ENCODE measurements at regions not wholly inside any gene's neighbourhood (a gene's known extent, or its start where the extent isn't known, plus 50 kb on each side); places are given as distances from the start of the nearest gene placed in this dataset.

DNA sequence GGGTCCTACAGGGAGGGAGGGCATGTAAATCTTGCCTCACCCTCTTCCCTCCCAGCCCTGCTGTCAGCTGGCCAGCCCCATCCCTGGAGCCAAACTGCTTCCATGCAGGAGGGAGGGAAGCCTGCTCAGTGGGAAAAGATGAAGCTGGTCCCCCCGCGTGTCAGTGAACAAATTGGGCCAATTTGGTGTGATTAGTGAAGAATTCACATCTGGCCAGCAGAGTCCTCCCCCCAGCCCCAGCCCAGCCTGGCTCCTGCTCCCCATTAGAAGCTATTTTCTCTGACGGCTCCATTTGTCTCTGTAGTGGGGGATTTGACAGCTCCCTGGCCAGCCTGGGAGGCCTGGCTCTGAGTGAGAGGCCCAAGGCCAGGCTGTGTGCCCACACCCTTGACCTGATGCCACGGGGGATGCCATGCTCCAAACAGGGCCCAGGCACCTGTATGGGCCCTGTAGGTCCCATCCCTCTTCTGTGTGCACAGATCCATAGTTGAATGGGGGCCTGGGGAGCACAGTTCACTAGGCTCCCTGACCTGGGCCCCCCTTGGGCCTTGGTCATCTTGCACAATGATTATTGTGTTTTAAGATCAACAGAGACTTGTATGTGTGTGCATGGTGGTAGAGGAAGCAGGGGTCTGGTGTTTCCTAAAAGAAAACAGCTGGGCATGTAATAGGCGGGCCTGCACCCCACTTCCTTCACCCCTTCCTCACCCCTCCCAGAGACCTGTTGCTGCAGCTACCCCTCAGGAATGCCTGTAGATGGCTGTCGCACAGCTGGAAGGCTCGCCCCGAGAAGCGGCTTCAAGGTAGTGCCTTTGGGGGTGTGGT is 50.7 kb upstream of the TAC4 start:
- in situ Hi-C loops (cut with HindIII; ENCODE audit: low sequenced_read_pairs), result no loop called here

DNA sequence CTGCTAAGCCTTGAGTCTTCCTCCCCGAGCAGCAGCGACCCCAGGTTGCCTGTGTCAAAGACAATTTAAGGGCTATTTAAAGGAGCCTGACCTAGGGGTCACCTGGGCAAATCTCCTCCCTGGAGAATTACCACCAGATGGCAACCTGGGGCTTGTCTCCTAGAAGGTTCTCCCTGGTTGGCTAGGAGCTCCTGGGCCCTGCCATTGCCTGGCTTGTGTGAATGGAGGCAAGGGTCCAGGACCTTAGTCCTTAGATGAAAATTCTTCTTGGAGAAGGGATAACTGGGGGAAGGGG is 51.3 kb upstream of the TAC4 start:
- in situ Hi-C loops (cut with HindIII; ENCODE audit: low sequenced_read_pairs), result no loop called here

DNA sequence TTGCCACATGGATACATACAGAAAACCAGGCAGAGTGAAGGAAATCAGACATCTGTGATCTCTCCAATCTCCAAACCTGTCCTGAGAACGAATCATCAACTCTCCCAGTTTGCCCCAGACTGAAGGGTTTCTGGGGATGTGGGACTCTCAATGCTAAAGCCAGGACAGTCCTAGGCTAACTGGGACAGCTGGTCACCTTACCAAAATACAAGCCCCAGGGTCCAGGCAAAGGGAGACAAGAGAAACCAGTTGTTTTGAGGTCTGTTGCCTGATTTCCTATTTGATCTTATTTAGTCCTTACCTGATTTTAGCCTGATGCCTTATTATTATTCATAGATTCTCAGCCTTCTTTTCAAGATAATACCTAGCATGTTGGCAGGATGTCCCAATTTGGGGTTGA is 51.7 kb upstream of the TAC4 start:
- in situ Hi-C loops (cut with HindIII; ENCODE audit: low sequenced_read_pairs), result no loop called here

DNA sequence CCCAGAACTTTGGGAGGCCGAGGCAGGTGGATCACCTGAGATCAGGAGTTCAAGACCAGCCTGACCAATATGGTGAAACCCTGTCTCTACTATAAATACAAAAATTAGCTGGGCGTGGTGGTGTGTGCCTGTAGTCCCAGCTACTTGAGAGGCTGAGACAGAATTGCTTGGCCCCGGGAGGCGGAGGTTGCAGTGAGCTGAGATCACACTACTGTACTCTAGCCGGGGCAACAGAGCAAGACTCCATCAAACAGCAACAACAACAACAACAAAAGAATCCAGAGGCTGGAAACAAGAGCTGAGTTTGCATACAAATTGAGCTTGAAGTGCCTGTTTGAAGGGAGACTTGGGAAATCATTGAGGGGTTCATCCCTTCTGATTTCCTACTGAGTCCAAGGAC is 52.9 kb upstream of the TAC4 start:
- in situ Hi-C loops (cut with HindIII; ENCODE audit: low sequenced_read_pairs), result loop anchor here (5.0 to 25.0 kb wide), 2 partner anchors 96 to 436 kb away; partner anchors contain the start of genes DLX3 and XYLT2

DNA sequence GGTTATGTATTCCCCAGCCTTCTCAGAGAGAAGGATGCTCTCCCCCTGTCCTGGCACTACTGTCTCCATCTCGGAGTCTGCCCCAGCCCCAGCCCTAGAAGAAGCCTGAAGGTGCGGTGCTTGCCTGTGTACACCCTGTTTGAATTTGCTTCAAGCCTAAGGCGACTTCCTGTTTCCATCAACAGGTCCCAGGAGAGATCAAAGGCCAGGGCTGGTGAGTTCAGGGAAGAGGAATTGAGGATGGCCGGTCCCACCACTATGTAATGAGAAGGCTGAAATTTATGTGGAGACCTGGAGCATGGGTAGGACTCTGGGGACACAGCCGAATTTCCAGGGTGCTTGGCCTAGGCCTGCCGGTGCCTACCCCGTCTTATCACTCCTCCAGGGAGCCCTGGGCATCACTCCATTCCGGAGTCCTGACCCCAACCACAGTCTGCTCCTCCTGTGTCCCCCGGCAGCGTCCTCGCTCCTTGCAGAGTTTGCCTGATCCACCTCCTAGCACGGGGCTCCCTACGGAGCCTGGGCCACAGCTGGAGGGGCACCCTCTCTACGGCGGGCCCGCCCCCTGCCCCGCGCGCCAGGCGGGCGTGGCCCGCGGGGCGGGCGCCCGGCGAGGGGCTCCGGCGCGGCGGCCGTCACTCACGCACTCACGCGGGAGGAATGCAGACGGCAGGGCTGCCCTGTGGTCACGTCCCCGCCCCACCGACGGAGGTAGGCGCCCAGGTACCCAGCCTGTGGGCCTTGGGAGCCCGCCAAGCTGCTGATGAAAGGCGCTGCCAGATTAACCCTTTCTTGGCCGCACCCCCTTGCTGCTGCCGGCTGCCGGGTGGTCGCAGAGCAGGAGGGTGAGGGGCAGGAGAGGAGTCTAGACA is 53.8 kb upstream of the TAC4 start:
- in situ Hi-C loops (cut with HindIII; ENCODE audit: low sequenced_read_pairs), result loop anchor here (5.0 to 25.0 kb wide), 2 partner anchors 96 to 436 kb away; partner anchors contain the start of genes DLX3 and XYLT2

DNA sequence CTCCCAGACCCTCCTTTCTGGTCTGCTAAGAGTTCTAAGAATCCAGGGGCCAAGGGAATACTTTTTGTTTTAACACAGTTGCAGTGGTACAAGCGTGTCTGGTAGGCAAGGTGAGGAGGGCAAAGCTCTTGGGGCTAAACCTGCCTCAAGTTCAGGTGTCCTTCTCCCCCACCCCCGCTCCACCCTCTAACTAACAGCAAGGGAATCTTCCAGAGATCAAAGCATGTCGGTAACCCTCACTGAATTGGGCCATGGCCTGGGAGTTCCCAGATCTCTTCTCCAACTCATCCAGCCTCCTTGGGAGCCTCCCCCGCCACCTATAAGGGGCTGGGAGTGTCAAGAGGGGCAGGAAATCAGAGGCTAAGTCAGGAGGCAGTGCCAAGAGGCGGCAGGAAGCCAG is 55.7 kb upstream of the TAC4 start:
- in situ Hi-C loops (cut with HindIII; ENCODE audit: low sequenced_read_pairs), result loop anchor here (5.0 to 25.0 kb wide), 2 partner anchors 94 to 434 kb away; partner anchors contain the start of genes DLX3 and XYLT2

DNA sequence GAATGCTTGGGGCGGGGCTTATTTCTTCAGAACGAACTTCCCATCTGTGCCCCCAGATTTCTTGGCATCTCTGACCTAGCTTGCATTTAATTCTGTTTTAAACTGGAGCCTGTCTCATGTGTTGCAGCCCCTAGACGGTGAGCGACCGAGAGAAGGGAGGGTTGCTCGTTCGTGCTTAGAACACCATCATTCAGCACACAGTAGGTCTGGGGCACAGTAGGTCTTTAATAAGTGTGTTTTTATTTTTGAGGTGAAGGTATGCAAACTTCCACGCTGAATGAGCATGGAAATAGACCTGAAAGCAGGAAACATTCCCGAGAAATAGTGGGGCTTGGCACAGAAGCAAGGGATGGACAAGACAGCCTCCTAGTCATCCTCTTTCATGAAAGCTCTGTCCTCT is 57.0 kb upstream of the TAC4 start:
- in situ Hi-C loops (cut with HindIII; ENCODE audit: low sequenced_read_pairs), result loop anchor here (5.0 to 25.0 kb wide), 2 partner anchors 92 to 432 kb away; partner anchors contain the start of genes DLX3 and XYLT2

DNA sequence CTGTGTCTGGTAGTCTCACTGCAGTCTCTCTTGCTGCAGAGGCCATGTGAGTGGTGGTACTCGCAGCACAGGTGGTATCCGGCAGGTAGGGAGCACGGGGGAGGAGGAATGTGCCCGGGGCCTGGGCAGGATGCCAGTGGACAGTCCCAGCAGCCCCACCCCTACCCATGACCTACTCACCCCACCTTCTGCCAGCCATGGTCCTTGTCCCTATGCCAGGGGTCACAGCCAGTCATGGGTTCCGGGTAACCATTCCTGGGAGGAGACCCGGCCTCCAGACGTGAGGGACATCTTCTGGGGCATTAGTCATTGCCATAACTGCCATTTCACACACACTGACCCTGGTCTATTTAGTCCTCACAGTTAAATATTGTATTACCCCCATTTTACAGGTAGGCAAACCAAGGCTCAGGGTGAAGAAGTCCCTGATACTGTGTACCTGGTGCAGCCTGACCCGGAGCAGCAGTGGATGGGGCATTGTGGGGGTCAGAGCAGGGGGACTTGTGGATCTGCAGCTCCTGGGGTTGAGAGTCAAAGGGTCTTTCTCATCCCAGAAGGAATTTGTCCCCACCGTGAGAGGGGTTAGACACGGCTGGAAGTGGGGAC is 58.8 kb upstream of the TAC4 start:
- in situ Hi-C loops (cut with HindIII; ENCODE audit: low sequenced_read_pairs), result loop anchor here (25.0 kb wide), 1 partner anchor 431 kb away; the partner anchor contains the start of gene XYLT2

DNA sequence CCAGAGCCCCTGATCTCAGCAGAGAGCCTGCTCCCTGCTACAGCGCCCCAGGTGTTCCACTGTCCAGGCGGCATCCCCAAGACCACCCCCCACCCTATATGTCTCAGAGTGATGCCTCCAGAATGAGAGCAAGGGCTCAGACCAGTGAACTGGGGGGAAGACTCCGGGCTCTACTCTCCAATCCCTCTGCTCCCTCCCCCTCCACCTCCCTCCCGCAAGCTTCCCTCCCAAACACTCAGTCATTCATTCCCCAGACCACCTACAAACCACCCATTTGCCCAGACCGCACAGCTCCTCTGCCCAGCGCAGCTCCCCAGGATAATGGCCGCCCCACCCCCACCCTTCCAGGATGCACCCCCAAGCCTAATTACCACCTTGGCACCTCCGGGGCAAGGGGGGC is 59.4 kb upstream of the TAC4 start:
- in situ Hi-C loops (cut with HindIII; ENCODE audit: low sequenced_read_pairs), result loop anchor here (25.0 kb wide), 1 partner anchor 430 kb away; the partner anchor contains the start of gene XYLT2

DNA sequence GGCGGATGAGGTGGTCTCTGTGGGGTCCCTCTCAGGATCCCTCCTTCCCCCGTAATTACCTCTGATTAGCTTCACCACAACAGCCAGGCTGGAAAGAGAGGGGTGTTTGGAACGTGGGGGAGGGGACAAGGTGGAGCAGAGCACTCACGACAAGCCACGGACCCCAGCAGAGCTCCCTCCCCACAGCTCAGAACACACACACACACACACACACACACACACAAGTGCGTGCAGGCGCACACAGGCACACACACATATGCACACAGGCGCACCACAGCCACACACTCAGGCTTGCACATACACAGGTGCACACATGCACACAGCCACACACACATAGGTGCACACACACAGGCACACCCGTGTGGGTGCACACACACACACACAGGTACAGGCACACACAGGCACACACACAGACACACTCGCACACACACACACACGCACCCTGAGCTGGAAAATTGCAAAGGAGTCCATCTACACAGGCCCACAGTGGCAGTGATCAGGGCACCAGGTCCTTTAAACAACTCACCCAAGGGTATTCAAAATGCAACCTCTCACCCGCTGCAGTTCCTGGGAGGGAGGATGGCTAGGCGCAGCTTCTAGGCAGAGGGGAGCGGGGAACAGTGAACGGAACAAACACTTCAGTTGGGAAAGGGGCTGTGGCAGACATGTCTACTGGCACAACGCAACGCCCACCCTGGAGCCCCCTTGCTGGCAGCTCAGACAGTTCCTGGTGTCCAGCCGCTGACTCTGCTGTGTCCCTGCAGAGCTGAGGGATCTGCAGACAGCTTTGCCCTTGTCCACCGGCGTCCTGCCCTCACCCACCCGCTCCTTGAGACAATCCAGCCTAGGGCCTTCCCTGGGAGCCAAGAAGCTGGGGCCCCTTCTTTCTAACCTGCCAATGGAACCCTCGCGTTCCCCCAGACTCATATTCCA is 59.9 kb upstream of the DLX4 start:
- in situ Hi-C loops (cut with HindIII; ENCODE audit: low sequenced_read_pairs), result loop anchor here (25.0 kb wide), 1 partner anchor 428 kb away; the partner anchor contains the start of gene XYLT2

DNA sequence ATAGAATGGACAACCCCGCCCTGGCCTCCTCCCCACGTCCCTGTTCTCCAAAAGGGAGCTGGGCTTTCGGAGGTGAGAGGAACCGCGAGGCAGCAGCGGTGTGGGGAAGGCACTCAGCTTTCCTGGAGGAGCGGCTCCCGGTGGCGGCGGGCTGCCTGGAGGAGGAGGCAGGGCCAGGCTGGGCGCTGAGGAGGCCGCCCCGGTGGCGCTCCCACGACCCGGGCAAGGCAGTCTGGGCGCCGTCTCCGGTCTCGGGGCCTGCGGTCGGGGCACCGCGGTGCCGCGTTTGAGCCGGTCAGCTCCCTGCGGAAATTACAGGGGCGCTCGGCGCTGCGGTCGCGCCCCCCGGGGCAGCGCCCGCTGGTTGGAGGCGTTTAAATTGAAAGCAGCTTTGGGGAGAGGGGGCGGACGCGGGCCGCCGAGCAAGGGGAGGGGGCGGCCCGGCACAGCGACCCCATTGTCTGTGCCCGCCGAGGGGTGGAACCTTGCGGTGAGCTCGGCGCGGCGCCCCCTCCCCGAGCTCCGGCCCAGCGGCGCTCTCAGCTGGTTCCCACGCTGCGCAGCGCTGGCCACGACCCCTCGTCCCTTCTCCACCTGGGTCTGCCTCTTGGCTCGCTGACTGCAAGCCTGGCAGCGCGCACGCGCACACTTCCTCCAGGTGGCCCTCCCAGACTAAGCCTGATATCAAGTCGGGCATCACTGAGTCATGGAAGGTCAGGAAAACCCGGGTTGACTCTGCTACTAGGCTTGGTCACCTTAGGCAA is 58.7 kb upstream of the DLX4 start:
- in situ Hi-C loops (cut with HindIII; ENCODE audit: low sequenced_read_pairs), result loop anchor here (5.0 to 25.0 kb wide), 5 partner anchors 47 to 427 kb away; partner anchors contain the start of gene XYLT2

DNA sequence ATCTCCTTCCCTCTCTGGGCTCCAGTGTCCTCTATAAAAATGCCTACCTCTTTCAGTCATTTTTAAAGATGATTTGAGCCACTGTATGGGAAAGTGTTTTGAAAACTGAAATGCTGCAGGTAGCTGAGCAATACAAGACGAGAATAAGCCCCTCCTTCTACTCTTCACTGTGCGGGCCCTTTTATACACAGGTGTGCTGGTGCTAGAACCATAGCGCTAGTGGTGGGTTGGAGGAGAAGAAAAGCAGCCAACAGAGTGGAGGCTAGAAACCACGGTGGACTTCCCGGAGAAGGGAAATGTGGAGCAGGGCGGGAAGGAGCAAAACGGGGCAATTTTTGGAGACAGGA is 58.2 kb upstream of the DLX4 start:
- in situ Hi-C loops (cut with HindIII; ENCODE audit: low sequenced_read_pairs), result loop anchor here (5.0 to 25.0 kb wide), 5 partner anchors 46 to 426 kb away; partner anchors contain the start of gene XYLT2

DNA sequence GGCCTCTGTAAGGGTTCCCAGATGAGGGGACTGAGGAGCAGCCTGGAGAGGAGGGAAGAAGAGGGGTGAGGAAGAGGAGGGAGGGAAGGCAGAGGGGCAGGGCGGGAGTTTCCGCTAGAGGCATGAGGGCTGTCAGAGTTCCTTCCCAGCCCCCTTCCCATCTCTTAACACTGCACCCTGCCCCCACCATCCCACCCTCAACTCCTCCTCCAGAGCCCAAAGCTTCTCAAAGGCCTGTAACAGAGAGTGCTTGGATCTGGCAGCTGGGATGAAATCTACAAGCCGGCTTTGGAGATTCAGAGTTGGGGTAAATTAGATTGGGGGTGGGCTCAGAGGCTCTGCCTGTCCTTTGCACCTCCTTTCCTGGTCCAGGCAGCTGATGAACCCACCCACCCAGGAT is 57.3 kb upstream of the DLX4 start:
- in situ Hi-C loops (cut with HindIII; ENCODE audit: low sequenced_read_pairs), result loop anchor here (5.0 to 25.0 kb wide), 5 partner anchors 46 to 426 kb away; partner anchors contain the start of gene XYLT2

DNA sequence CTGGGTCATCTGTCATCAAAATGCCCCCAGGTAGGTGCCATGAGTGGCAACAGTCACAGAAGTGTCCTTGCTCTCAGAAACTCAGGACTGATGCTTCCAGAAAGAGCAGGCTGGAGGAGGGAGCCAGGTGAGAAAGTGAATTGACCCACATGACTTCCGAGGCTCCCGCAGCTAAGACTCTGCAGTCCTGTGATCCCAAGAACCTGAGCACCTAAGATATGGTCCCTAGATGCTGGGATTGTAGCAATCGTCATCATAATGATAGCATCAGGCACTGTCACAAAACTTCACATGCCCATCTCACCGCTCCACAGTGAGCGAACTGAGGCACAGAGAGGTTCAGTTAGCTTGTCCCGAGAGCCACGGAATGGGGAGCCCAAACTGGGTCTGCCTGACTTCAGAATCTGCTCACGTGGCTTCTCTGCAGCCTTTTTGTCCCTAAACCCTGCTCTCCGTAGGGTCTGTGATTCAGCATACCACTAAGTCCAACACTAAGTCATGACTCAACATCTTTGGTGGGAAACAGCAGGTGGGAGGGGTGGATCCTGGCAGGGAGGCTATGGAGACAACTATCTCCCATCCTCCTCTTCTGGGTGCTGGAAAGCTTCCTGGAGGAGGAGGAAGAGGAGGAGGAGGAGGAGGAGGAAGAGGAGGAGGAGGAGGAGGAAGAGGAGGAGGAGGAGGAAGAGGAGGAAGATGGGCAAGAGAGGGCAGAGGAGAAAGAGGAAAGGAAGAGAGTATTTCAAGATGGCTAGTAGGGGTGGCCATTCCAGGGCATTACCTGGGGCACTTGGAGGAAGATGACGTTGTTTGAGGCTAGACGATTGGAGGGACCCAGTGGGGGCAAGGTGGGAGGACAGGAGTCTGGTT is 55.5 kb upstream of the DLX4 start:
- in situ Hi-C loops (cut with HindIII; ENCODE audit: low sequenced_read_pairs), result loop anchor here (5.0 to 25.0 kb wide), 5 partner anchors 44 to 424 kb away; partner anchors contain the start of gene XYLT2

DNA sequence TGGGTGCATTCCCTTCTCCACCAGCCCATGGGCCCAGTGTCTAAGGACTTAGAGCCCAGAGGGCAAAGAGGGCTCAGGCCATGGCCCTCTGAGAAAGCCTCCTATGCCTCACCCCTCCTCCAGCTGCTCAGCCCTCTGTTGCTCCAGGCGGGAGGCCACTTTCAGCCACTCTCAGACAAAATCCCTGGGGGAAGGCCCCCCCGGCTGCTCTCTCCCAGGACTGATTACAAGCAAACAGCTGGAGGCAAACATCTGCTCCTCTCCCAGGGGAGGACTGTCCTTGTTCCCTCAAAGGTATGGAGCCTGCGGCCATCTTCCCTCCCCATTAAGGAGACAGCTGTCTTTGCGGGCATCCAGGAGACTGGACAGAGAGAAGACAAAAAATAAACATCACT is 54.9 kb upstream of the DLX4 start:
- in situ Hi-C loops (cut with HindIII; ENCODE audit: low sequenced_read_pairs), result loop anchor here (5.0 to 25.0 kb wide), 5 partner anchors 43 to 423 kb away; partner anchors contain the start of gene XYLT2

DNA sequence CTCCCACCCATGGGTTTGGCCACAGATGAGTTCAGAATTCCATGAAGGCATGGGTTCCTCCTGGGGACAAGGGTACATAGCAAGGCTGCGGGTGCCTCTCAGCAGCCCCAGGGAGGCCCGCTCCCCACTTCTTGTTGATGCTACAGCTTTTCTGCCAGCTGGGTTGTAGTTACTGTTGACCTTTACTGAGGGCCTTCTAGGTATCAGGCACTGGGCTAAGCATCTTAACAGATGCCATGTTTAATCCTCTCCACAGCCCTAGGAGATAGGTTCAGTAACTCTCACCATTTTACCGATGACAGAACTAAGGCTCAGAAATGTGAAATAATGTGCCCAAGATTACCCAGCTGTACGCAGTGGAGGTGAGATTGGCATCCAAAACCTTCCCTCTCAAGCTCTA is 54.3 kb upstream of the DLX4 start:
- in situ Hi-C loops (cut with HindIII; ENCODE audit: low sequenced_read_pairs), result loop anchor here (5.0 to 25.0 kb wide), 5 partner anchors 43 to 423 kb away; partner anchors contain the start of gene XYLT2

DNA sequence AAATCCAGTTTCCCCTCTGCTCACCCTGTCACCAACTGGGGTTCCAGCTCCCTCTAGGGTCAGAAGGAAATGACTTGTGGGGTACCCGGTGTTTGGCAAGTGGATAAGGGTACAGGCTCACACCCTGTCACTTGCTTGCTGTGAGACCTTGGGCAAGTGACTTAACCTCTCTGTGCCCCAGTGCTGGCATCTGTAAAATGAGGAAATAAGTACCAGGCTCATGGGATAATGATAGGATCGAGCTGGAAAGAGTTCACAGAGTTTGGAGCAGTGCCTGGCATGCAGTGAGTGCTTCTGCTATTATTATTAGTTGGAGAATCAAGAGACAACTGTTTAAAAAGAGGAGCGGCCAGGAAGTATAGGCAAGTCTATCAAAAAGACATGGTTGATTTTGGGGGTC is 53.7 kb upstream of the DLX4 start:
- in situ Hi-C loops (cut with HindIII; ENCODE audit: low sequenced_read_pairs), result loop anchor here (10.0 to 25.0 kb wide), 3 partner anchors 160 to 422 kb away; partner anchors contain the start of gene XYLT2

DNA sequence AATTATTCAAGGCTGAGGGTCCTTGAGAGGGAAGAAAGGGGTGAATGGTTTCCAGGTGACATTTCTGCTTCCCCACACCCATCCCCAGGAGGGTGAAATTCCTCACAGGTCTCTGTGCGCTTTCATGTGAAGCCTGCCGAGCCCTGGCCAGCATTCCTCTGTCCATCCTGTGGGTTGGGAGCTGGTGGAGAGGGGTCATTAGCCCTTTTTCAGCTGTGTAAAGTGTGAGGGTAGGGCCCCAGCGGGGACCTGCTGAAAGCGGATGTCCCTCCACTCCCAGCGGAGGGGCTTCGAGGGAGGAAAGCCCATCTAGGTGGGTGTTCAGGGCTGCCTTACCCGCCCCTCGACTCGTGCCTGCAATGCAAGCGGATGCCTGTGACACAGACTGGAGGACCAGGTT is 53.3 kb upstream of the DLX4 start:
- in situ Hi-C loops (cut with HindIII; ENCODE audit: low sequenced_read_pairs), result loop anchor here (10.0 to 25.0 kb wide), 3 partner anchors 159 to 422 kb away; partner anchors contain the start of gene XYLT2

Data from endothelial cell of hepatic sinusoid (primary cell).